GM12878 (cell line): ENCODE measurements at regions not wholly inside any gene's neighbourhood (a gene's known extent, or its start where the extent isn't known, plus 50 kb on each side); places are given as distances from the start of the nearest gene placed in this dataset.

Experiments used
- EZH2 ChIP-seq: IDR thresholded peaks from 2 replicates; pipeline ENCODE4 v1.6.1; 2012; ENCODE audit warnings: low read depth, mild to moderate bottlenecking, control low read depth, inconsistent platforms, low read length, borderline replicate concordance; ENCODE audit not compliant: control insufficient read depth
- HCFC1 ChIP-seq: fragments of 150-350 bp; IDR thresholded peaks from 2 replicates; pipeline ENCODE4 v1.6.1; 2014; ENCODE audit warnings: low read length
- MXI1 ChIP-seq: fragments of 150-350 bp; IDR thresholded peaks from 2 replicates; pipeline ENCODE4 v1.6.1; 2011; ENCODE audit warnings: low read depth, mild to moderate bottlenecking, inconsistent platforms, low read length, improper control_type of control experiment
- NR2C2 ChIP-seq: IDR thresholded peaks from 2 replicates; pipeline ENCODE4 v1.6.1; 2011; ENCODE audit warnings: borderline replicate concordance, low read depth; ENCODE audit not compliant: control insufficient read depth, insufficient read length
- POLR2A ChIP-seq: IDR thresholded peaks from 2 replicates; pipeline ENCODE4 v1.6.1; 2011; ENCODE audit warnings: low read depth, mild to moderate bottlenecking, low read length
- SRF ChIP-seq, 2 experiments: IDR thresholded peaks; 2 replicates each; pipeline ENCODE4 v1.6.1; 2011; ENCODE audit warnings: low read depth in 2 of 2, low read length in 2 of 2, mild to moderate bottlenecking in 1 of 2, moderate library complexity in 1 of 2
- SUPT20H ChIP-seq: IDR thresholded peaks from 2 replicates; pipeline ENCODE4 v1.6.1; 2011; ENCODE audit warnings: low read depth, mild to moderate bottlenecking, low read length, moderate library complexity, borderline replicate concordance; ENCODE audit not compliant: control insufficient read depth
- SUZ12 ChIP-seq: fragments of 200-600 bp; sonication (generic); IDR thresholded peaks from one replicate; pipeline ENCODE4 v1.6.1; 2018; ENCODE audit warnings: antibody characterized with exemption, mild to moderate bottlenecking; ENCODE audit not compliant: unreplicated experiment
- TF ChIP-seq, protein P1 (sequence below), 3 experiments: IDR thresholded peaks in 2 of 3; conservative IDR thresholded peaks in 1 of 3; 2 replicates each; pipeline ENCODE4 v1.5.1; 2011; ENCODE audit warnings: low read depth in 3 of 3, low read length in 3 of 3, mild to moderate bottlenecking in 3 of 3, control low read depth in 2 of 3, moderate library complexity in 2 of 3, inconsistent platforms in 1 of 3, mixed read lengths in 1 of 3; ENCODE audit not compliant: control insufficient read depth in 2 of 3, insufficient read depth in 1 of 3; ENCODE audit errors: extremely low read depth in 1 of 3

- TF ChIP-seq SUPT20H (no peak), POLR2A (no peak), MXI1 (no peak), NR2C2 (no peak), EZH2 (no peak), HCFC1 (no peak), SUZ12 (no peak), SRF (IDR thresholded peaks at IDR 0.05; ENCODE audit: low read depth in 2 of 2, low read length in 2 of 2) (no peak)
- TF ChIP-seq, protein P1, sequence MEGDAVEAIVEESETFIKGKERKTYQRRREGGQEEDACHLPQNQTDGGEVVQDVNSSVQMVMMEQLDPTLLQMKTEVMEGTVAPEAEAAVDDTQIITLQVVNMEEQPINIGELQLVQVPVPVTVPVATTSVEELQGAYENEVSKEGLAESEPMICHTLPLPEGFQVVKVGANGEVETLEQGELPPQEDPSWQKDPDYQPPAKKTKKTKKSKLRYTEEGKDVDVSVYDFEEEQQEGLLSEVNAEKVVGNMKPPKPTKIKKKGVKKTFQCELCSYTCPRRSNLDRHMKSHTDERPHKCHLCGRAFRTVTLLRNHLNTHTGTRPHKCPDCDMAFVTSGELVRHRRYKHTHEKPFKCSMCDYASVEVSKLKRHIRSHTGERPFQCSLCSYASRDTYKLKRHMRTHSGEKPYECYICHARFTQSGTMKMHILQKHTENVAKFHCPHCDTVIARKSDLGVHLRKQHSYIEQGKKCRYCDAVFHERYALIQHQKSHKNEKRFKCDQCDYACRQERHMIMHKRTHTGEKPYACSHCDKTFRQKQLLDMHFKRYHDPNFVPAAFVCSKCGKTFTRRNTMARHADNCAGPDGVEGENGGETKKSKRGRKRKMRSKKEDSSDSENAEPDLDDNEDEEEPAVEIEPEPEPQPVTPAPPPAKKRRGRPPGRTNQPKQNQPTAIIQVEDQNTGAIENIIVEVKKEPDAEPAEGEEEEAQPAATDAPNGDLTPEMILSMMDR (IDR thresholded peaks at IDR 0.05 in 2 of 3, conservative IDR thresholded peaks at IDR 0.05 in 1 of 3; ENCODE audit: control insufficient read depth in 2 of 3, extremely low read depth in 1 of 3, insufficient read depth in 1 of 3, low read depth in 3 of 3, low read length in 3 of 3), result no peak
Observed at GRCh38 chr2:128646691-128647090, 328.0 kb upstream of the HS6ST1 start.
